Umbilical cord (tissue), 1 donor: ENCODE measurements at regions not wholly inside any gene's neighbourhood (a gene's known extent, or its start where the extent isn't known, plus 50 kb on each side); places are given as distances from the start of the nearest gene placed in this dataset.
"Not testable (repeated sequence)": the region's sequence is repeated elsewhere in the genome, so short reads cannot be mapped to it uniquely, and the experiment has no call there.

Source experiments
- DNase-seq: peaks from one replicate; pipeline ENCODE4 v3.0.0-alpha.2; 2015; ENCODE audit warnings: low spot score

DNA sequence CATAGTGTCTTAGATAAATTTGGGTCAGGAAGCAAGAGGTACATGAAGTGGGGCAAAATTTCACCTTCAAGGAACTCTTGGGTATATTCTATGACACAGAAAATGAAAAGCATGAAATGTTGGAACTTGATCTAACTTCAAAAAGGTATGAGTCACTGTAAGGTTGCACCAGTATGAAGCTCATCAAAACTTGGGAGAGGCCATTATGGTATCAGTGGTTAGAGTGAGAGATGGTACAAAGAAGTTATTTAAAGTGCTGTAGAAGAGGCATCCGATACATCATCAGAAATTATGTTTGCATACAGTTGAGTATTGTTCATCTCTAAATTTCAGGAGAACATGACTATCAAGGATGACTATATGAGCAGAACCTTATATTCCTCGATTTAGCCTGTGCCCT is 302.9 kb upstream of the SUCLG2 start:
- DNase-seq, result no peak

DNA sequence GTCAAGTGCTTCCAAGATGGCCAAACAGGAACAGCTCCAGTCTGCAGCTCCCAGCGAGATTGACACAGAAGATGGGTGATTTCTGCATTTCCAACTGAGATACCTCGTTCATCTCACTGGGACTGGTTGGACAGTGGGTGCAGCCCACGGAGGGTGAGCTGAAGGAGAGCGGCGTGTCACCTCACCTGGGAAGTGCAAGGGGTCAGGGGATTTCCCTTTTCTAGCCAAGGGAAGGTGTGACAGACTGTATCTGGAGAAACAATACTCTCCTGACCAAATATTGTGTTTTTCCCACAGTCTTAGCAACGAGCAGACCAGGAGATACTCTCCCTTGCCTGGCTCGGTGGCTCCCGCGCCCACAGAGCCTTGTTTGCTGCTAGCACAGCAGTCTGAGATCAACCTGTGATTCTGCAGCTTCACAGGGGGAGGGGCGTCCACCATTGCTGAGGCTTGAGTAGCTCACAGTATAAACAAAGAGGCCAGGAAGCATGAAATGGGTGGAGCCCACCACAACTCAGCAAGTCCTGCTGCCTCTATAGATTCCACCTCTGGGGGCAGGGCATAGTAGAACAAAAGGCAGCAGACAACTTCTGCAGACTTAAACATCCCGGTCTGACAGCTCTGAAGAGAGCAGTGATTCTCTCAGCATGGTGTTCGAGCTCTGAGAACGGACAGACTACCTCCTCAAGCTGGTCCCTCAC is 293.5 kb upstream of the SUCLG2 start:
- no peak for DNase-seq

GRCh38 chr3:67946436-67946835 is 292.0 kb upstream of the SUCLG2 start:
- peak; percentile 27 for DNase-seq

- no peak for DNase-seq
Observed at GRCh38 chr3:67943546-67943945, 289.1 kb upstream of the SUCLG2 start.

GRCh38 chr3:67941433-67942030 is 287.1 kb upstream of the SUCLG2 start:
- no peak for DNase-seq

- DNase-seq, result no peak
Observed at GRCh38 chr3:67940210-67940952, 286.0 kb upstream of the SUCLG2 start.

GRCh38 chr3:67937498-67938118 is 283.2 kb upstream of the SUCLG2 start:
- DNase-seq, result no peak

GRCh38 chr3:67930394-67930793 is 276.0 kb upstream of the SUCLG2 start:
- not testable (repeated sequence) for DNase-seq

GRCh38 chr3:67923796-67924195 is 269.4 kb upstream of the SUCLG2 start:
- no peak for DNase-seq

DNA sequence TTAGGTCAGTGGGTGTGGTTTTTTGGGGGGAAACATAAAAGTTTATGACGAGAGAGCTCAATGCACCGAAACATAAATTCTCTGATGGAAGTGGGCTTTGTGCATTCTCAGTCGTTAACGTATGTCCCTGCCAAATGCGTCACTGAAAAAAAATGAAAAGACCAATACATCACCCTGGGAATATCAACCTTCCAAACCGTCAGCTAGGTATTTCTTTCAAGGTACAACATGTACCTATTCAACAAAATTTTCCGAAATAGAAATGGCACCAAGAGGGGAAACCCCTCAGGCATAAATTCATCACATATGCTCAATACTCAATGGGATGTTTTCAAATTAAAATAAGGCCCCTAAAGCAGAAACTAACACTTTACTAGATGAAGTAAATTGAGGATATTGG is 266.6 kb upstream of the SUCLG2 start:
- DNase-seq, result peak; percentile 53

- DNase-seq, result no peak
Observed at GRCh38 chr3:67920311-67920710, 265.9 kb upstream of the SUCLG2 start.

GRCh38 chr3:67916353-67916752 is 261.9 kb upstream of the SUCLG2 start:
- DNase-seq, result no peak

- no peak for DNase-seq
Observed at GRCh38 chr3:67907735-67908134, 253.3 kb upstream of the SUCLG2 start.

DNA sequence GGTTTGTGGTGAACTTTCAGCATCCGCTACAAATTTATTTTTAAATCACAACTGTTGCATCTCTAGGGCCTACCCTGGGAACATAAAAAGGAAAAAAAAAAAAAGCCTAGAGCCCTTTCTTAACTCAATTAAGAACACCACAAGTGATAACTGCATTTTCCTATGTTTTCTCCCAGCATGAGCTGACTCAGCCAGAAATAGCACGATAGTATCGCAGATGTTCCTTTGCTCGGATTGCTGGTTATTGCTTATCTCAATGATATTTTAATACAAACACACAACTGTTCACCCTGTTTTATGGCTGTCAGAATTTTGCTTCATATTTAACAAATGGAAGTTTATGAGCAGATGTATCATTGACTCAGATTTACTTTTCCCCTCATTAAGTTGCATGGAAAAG is 251.8 kb upstream of the SUCLG2 start:
- DNase-seq, result no peak

- DNase-seq, result no peak
Observed at GRCh38 chr3:67901681-67902080, 247.3 kb upstream of the SUCLG2 start.

GRCh38 chr3:67898916-67899315 is 244.5 kb upstream of the SUCLG2 start:
- no peak for DNase-seq

- DNase-seq, result no peak
Observed at GRCh38 chr3:67897351-67898336, 243.2 kb upstream of the SUCLG2 start.

DNA sequence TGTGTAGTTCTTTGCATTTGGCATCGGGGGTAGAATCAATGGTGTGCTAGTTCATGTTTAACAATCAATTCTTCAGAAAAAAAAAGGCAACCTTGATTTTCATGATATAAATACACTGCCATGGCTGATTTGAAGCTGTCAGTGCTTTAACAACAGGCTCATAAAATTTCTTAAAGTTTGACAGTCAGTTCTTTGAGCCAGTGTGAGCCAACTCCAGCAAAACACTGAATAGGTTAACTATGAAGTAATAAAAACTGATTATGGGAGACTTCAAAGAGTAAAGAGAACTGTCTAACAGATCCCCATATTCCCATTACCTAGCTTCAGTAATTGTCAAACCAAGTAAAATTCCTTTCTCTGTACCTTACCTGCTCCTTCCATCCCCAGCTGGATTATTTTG is 241.7 kb upstream of the SUCLG2 start:
- DNase-seq, result no peak

- no peak for DNase-seq
Observed at GRCh38 chr3:67894510-67894909, 240.1 kb upstream of the SUCLG2 start.

DNA sequence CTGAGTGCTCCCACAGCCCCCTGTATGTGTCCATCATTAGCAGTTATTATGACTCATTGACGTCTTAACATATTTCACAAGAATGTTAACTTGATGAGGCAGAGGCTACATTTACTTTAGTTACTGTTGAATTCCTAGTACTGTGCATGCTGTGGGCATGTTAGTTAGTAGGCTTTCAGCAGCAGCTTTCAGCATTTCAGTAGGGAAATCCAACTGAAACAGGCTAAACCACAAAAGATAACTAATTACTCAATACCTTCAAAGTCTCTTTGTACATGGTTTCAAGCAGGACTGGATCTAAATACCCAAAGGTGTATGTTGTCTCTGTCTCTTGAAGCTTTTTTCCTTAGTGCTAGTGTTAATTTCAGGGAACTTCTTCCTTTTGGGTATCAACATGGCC is 229.9 kb upstream of the SUCLG2 start:
- no peak for DNase-seq

DNA sequence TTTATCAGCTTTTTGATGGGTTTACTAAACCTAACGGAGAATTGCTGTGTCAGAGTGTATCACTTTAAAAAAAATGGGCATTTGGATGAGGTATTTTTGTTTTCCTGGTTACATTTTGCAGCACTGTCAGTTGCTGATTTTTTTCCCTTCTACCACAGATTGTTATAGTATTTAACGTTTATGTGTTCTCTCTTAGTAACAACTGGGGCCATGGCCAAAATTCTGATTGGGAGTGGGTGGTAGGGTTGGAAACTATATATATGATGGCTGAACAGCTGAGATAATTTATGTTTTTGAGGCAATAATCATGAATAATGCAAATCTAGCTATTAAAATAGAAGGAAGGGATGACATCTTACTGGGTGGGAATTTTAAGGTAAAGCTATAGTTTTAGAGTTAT is 229.4 kb upstream of the SUCLG2 start:
- no peak for DNase-seq
